HG03565 (cell line): ENCODE measurements at regions not wholly inside any gene's neighbourhood (a gene's known extent, or its start where the extent isn't known, plus 50 kb on each side); places are given as distances from the start of the nearest gene placed in this dataset.
"Not testable (repeated sequence)": the region's sequence is repeated elsewhere in the genome, so short reads cannot be mapped to it uniquely, and the experiment has no call there.

Source experiments
- ATAC-seq: cut with Tn5 transposase; IDR thresholded peaks from one replicate; pipeline ENCODE4 v1.9.1; 2021; ENCODE audit warnings: mild to moderate bottlenecking, moderate library complexity; ENCODE audit not compliant: unreplicated experiment

- ATAC-seq: not testable (repeated sequence)
These were observed 107.4 kb downstream of the CRLF2 start for GRCh38 chrX:1105031-1105430.

GRCh38 chrX:1103360-1103759, 109.1 kb downstream of the CRLF2 start:
- no peak for ATAC-seq

DNA sequence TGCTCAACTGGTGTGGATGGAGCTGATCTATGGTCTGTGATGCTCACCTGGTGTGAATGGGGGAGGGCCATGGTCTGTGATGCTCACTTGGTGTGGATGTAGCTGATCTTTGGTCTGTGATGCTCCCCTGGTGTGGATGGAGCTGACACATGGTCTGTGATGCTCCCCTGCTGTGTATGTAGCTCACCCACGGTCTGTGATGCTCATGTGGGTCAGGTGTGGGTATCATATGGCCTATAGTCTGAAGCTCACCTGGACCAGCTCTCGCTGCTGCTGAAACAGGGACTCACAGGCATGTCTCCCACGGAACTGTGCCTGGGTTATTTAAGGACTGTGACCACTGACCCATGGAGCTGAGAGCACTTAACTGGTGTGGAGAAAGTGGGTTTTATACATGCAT, 109.7 kb downstream of the CRLF2 start:
- ATAC-seq: no peak

DNA sequence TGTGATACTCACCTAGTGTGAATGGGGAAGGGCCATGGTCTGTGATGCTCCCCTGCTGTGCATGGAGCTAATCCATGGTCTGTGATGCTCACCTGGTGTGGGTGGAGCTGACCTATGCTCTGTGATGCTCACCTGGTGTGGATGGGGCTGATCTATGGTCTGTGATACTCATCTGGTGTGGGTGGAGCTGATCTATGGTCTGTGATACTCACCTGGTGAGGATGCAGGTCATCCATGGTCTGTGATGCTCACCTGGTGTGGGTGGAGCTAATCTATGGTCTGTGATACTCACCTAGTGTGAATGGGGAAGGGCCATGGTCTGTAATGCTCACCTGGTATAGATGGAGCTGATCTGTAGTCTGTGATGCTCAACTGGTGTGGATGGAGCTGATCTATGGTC, 110.2 kb downstream of the CRLF2 start:
- ATAC-seq: not testable (repeated sequence)

DNA sequence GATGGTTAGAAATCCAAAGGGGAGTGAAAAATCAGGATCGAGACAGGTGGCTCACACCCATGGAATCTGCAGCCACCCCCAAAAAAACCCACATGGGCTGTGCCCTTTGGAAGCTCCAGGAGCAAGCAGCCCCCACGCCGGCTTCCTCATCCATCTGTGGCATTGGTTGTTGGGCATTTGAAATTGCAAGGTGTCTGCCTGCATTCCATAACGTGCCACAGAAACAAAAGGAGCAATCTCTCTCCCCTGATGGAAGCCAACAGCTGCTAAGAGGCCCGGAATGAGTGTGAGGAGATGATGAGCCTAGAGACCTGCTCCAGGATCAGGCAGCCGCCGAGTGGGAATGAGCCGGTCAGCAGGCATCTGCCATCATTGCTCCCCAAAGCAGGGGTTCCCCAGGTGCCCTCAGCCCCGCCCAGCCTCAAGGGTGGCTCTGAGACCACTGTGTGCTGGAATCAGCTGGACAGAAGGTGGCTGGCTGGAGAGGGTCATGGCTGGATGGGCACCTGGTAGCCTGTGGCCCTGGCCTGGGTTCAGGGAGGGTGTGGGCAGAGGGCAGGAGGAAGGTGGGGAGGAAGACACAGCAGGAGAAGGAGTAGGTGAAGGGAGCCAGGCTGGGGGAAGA, 113.2 kb downstream of the CRLF2 start:
- no peak for ATAC-seq

DNA sequence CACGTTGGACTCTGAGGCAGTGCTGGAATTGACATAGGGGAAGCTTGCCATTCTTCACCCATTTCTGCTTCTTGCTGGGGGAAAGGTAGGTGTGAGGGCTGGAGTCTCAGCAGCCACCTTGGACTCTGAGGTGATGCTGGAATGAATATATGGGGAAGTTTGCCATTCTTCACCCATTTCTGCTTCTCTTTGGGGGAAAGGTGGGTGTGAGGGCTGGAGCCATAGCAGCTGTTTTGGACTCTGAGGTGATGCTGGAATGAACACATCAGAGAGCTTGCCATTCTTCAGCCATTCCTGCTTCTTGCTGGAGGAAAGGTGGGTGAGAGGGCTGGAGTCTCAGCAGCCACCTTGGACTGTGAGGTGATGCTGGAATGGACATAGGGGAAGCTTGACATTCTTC, 115.1 kb downstream of the CRLF2 start:
- no peak for ATAC-seq

GRCh38 chrX:1094566-1095333, 117.7 kb downstream of the CRLF2 start:
- no peak for ATAC-seq

DNA sequence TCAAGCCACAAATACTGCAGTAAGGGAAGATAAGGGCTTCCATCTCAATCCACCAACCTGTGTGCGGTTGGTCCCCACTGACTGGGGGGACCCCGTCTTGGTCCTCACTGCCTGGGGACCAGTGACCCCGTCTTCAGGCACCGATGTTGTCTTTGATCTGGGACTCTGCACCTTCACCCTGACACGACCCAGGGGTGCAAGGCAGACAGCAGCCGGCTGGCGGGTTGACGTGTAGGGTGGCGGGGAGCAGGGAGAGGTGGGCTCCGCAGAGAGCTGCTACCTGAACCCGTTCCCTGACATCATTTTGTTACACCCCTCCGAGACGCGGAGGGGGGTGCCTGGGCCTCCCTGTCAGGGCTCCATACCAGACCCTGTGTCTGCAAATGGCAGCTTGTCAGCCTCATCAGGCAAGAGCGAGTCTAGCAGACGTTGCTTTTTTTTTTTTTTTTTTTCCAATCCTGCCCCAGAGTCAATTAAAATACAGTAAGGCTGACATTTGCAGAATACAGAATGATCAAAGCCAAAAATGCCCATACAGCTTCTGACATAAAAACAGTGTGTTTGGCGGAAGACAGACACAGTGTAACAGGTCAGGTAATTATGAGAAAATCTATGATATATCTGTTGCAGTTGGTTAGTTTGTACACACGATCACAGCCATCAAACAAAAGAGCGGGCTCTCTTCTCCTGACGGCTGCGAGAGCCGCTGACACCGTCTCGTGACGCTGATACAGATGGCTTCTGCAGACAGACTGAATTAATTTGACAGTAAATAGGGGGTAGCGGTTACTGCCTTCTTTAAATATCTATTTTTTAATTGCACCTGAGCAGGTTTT, 118.6 kb downstream of the CRLF2 start:
- no peak for ATAC-seq

- ATAC-seq: no peak
These were observed 119.3 kb downstream of the CRLF2 start for GRCh38 chrX:1093121-1093520.

DNA sequence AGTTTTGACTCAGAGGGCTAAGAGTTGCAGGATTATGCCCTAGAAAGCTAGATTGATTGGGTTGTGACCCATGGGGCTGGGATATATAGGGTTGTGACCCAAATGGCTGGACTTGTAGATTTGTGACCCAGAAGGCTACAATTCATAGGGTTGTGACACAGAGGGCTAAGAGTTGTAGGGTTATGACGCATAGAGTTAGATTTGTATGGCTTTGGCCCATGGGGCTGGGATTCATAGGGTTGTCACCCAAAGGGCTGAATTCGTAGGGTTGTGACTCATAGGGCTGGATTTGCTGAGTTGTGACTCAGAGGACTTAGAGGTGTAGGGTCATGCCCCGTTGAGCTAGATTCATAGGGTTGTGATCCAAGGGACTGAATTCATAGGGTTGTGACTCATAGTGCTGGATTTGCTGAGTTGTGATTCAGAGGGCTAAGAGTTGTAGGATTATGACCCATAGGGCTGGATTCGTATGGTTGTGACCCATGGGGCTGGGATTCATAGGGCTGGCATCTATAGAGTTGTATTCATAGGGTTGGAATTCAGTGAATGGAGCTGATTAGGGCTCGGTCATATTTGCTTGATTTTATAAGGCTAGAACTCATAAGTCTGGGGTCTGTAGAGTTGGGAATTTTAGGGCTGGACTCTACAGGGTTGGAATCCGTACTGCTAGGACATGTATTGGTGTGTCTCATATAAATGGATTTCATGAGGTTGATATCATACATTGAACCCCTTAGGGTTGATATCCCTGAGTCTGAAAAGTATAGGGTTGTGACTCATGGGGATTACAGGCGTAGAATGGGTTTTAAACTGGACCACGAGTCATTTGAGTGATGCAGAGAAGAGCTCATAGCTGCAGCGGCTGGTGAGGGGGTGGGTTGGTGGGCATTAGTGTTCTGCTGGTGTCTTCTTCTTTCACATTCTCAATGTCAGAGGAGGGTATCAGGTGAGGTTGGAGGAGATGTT, 125.7 kb downstream of the CRLF2 start:
- no peak for ATAC-seq

- not testable (repeated sequence) for ATAC-seq
These were observed 126.6 kb downstream of the CRLF2 start for GRCh38 chrX:1085871-1086270.

DNA sequence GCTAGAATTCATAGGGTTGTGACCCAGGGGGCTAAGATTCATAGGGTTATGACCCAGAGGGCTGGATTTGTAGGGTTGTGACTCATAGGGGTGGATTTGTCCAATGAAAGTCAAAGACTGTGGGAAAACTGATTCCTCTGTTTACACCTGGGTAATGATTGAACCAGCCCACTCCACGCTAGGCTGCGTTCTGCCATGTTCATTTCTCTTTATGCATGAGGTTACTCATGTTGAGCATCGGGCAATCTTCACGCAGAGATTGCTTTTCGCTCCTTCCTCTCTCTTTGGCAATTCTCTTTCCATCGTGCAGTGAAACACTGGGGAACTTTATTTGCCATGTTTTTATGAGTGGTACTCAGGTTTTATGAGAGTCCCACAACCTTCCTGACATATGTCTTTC, 127.8 kb downstream of the CRLF2 start:
- ATAC-seq: no peak

DNA sequence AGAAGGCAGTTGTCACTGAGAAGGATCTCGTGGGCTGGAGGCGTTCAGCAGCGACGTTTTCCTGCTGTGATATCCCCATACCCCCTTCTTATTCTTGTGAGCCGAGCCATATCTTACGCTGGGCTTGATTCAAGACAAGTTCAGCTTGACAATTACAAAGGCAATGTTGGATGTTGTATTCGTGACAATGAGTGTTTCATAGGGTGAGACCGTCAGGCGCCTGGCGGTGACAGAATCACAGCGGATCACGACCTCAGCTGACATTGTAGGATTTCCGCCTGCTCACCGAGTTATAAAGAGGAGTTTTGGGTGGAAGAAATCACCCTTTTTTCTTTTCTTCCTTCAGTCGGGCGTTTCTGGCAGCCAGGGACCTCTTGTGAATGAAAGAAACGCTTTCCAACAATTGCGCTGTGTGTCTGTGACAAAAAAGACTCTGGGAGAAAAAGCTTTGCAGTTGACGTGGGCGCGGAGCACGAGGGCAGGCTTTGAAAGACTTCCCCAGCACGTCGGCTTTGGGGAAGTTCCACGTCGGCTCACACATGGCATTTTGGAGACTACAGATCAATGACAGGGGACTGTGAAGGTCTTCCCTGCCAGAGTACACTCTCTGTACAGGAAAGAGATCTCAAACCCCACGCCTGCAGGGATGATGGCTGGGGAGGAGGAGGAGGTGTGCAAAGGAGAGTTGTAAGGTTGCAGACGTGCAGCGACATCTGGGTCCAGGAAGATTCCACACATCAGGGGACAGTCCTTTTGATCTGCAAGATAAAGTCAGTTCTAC, 135.4 kb downstream of the CRLF2 start:
- ATAC-seq: no peak

DNA sequence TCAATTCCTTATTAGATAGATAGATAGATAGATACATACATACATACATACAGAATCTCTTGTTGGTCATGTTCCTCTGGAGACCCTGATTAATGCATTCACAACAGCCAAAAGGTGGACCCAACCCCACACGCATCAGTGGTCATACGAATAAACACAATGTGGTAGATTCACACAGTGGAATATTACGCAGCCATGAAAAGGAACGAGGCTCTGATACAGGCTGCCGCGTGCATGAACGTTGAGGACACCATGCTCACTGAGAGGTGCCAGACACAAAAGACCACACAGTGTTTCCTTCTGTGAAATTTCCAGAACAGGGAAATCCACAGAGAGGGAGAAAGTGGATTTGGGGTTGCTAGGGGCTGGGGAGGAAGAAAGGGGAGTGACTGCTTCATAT, 136.7 kb downstream of the CRLF2 start:
- ATAC-seq: no peak

DNA sequence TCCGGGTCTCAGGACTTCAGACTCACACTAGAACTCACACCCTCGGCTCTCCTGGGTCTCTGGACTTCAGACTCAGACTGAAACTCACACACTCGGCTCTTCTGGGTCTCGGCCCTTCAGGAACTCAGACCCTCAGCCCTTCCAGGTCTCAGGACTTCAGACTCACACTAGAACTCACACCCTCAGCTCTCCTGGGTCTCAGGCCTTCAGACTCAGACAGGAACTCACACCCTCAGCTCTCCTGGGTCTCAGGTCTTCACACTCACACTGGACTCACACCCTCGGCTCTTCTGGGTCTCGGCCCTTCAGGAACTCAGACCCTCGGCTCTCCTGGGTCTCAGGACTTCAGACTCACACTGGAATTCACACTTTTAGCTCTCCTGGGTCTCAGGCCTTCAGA, 137.3 kb downstream of the CRLF2 start:
- no peak for ATAC-seq

DNA sequence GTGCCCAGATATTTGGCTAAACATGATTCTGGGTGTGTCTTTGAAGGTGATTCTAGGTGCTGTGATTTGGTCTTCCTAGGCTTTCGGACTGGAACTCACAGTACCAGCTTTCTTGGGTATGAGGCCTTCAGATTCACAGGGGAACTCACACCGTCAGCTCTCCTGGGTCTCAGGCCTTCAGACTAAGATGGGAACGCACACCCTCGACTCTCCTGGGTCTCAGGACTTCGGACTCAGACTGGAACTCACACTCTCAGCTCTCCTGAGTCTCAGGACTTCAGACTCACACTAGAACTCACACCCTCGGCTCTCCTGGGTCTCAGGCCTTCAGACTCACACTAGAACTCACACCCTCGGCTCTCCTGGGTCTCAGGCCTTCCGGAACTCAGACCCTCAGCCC, 137.7 kb downstream of the CRLF2 start:
- ATAC-seq: no peak

- no peak for ATAC-seq
These were observed 138.3 kb downstream of the CRLF2 start for GRCh38 chrX:1074172-1074571.

DNA sequence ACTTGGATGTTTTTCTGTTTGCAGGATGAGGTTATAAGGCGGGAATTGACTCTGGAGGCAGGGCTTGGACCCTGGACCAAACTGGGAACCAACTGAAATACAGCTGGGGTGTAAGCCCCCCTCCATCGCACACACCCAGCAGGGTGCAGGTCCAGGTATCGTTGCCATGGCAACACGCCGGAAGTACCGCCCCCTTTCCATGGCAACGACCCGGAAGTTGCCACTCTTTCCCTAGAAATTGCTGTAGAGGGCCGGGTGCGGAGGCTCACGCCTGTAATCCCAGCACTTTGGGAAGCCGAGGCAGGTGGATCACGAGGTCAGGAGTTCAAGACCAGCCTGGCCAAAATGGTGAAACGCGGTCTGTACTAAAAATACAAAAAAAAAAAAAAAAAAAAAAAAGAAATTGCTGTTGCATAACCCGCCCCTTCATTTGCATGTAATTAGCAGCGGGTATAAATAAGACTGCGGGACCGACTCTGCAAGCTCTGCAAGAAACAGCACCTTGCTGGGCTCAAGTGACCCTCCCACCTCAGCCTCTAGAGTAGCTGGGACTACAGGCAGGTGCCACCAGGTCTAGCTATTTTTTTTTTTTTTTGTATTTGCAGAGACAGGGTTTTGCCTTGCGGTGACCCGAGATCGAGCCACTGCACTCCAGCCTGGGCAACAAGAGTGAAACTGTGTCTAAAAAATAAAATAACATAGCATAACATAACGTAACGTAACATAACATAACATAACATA, 139.6 kb downstream of the CRLF2 start:
- ATAC-seq: no peak

GRCh38 chrX:1071351-1071750, 141.1 kb downstream of the CRLF2 start:
- no peak for ATAC-seq
